ENCODE measurements at regions not wholly inside any gene's neighbourhood (a gene's known extent, or its start where the extent isn't known, plus 50 kb on each side); places are given as distances from the start of the nearest gene placed in this dataset.

GRCh38 chr5:136511046-136511445, 145.7 kb upstream of the TRPC7 start:
- Histone ChIP-seq H3K36me3 (no peaks in the 10 kb centered on the region), H3K4me1 (no peaks in the 10 kb centered on the region), H3K4me3 (no peak overlapping the region), H3K27me3 (no peaks in the 10 kb centered on the region), H3K9me3 (no peaks in the 10 kb centered on the region), H3K27ac (replicated peaks in 1 of 4) (no peak overlapping the region)
- TF ChIP-seq POLR2A (IDR thresholded peaks at IDR 0.05; ENCODE audit: low read depth) (no peak), EP300 (IDR thresholded peaks at IDR 0.05) (no peak), POLR2AphosphoS5 (IDR thresholded peaks at IDR 0.05) (no peak)
- TF ChIP-seq, protein P1, sequence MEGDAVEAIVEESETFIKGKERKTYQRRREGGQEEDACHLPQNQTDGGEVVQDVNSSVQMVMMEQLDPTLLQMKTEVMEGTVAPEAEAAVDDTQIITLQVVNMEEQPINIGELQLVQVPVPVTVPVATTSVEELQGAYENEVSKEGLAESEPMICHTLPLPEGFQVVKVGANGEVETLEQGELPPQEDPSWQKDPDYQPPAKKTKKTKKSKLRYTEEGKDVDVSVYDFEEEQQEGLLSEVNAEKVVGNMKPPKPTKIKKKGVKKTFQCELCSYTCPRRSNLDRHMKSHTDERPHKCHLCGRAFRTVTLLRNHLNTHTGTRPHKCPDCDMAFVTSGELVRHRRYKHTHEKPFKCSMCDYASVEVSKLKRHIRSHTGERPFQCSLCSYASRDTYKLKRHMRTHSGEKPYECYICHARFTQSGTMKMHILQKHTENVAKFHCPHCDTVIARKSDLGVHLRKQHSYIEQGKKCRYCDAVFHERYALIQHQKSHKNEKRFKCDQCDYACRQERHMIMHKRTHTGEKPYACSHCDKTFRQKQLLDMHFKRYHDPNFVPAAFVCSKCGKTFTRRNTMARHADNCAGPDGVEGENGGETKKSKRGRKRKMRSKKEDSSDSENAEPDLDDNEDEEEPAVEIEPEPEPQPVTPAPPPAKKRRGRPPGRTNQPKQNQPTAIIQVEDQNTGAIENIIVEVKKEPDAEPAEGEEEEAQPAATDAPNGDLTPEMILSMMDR (IDR thresholded peaks at IDR 0.05): no peak
- DNase-seq (ENCODE audit: extremely low spot score): no peak
- WGBS: 65% methylated on average over 3 of the region's 3 CpGs
- intact Hi-C loops (cut with DNase I): no loop called here

DNA sequence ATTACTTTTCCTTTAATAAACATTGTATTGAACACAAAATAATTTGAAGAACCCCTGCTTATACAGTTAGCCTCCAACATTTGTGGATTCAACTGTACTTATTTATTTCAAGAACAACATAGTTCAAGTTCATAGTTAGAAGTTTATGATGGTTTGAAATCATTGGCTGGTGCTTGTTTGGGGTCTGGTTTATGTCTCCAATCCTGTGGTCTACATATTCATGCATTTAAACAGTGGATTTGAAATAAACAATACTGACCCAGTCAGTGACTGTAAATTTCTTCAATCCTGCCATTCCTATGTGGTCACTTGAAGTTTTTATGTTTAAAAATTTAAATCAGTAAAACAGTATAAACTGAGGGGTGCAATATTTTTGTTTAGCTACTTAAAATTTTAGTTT, 145.1 kb upstream of the TRPC7 start:
- Histone ChIP-seq H3K9me3 (no peaks in the 10 kb centered on the region), H3K27me3 (no peaks in the 10 kb centered on the region), H3K4me3 (no peak overlapping the region), H3K27ac (replicated peaks in 1 of 4) (no peak overlapping the region), H3K4me1 (no peaks in the 10 kb centered on the region), H3K36me3 (no peaks in the 10 kb centered on the region)
- DNase-seq (ENCODE audit: extremely low spot score): no peak
- intact Hi-C loops (cut with DNase I): no loop called here
- TF ChIP-seq EP300 (IDR thresholded peaks at IDR 0.05) (no peak), POLR2A (IDR thresholded peaks at IDR 0.05; ENCODE audit: low read depth) (no peak), POLR2AphosphoS5 (IDR thresholded peaks at IDR 0.05) (no peak)
- TF ChIP-seq, protein P1 (IDR thresholded peaks at IDR 0.05): no peak

DNA sequence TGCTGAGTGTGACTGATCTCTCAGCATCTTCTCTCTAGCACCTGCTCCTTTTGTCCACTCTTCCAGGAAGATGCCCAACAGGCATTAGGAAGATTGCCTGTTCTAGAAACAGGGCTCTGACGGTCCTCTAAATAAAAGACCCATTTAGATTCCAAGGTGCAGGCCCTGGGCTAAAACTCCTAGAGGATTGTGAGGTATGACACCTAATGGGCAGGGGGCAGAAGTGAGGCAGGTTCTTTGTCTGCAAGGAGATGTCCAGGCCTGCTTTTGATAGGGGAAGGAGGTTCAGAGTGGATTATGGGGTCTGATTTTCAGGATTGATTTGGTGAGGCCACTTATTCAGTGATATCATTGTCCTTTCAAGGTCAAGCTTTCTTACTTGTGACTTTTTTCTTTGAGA, 140.8 kb upstream of the TRPC7 start:
- Histone ChIP-seq H3K4me1 (no peaks in the 10 kb centered on the region), H3K36me3 (no peaks in the 10 kb centered on the region), H3K9me3 (no peaks in the 10 kb centered on the region), H3K27ac (replicated peaks in 1 of 4) (no peak overlapping the region), H3K4me3 (no peak overlapping the region), H3K27me3 (no peaks in the 10 kb centered on the region)
- intact Hi-C loops (cut with DNase I): no loop called here
- no peak for DNase-seq (ENCODE audit: extremely low spot score)
- 43% methylated on average over 1 of the region's 1 CpG for WGBS
- TF ChIP-seq POLR2A (IDR thresholded peaks at IDR 0.05; ENCODE audit: low read depth) (no peak), EP300 (IDR thresholded peaks at IDR 0.05) (no peak), POLR2AphosphoS5 (IDR thresholded peaks at IDR 0.05) (no peak)
- TF ChIP-seq, protein P1 (IDR thresholded peaks at IDR 0.05): no peak

DNA sequence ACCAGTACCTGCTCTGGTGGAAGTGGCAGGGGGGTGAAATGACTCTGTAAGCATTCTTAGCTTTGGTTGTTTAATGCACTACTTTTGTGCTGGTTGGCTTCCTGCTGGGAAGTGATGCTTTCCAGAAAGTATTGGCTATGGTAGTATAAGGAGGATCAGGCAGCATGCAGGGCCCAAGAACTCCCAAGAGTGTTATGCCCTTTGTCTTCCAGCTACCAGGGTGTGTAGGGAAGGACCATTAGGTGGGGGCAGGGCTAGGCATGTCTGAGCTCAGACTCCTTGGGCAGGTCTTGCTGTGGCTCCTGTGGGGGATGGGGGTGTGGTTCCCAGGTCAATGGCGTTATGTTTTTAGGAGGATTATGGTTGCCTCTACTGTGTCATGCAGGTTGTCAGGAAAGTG, 135.8 kb upstream of the TRPC7 start:
- no CpG with 5 or more reads among the region's 1 CpG for WGBS
- H3K4me3 ChIP-seq: no peak overlapping the region
- DNase-seq (ENCODE audit: extremely low spot score): no peak
- TF ChIP-seq POLR2AphosphoS5 (IDR thresholded peaks at IDR 0.05) (no peak), POLR2A (IDR thresholded peaks at IDR 0.05; ENCODE audit: low read depth) (no peak), EP300 (IDR thresholded peaks at IDR 0.05) (no peak)
- TF ChIP-seq, protein P1 (IDR thresholded peaks at IDR 0.05): no peak
- H3K27me3 ChIP-seq: no peaks in the 10 kb centered on the region
- no peaks in the 10 kb centered on the region for H3K36me3 ChIP-seq
- intact Hi-C loops (cut with DNase I): no loop called here
- no peaks in the 10 kb centered on the region for H3K4me1 ChIP-seq
- H3K9me3 ChIP-seq: peaks cover 0 to 4% (median 0%) of the 10 kb centered on the region in 4 donors
- H3K27ac ChIP-seq (replicated peaks in 1 of 4): no peak overlapping the region

- no peak for DNase-seq (ENCODE audit: extremely low spot score)
- intact Hi-C loops (cut with DNase I): no loop called here
- Histone ChIP-seq H3K9me3 (peaks cover 0 to 4% (median 0%) of the 10 kb centered on the region in 4 donors), H3K27ac (replicated peaks in 1 of 4) (no peak overlapping the region), H3K27me3 (no peaks in the 10 kb centered on the region), H3K4me1 (no peaks in the 10 kb centered on the region), H3K36me3 (no peaks in the 10 kb centered on the region), H3K4me3 (no peak overlapping the region)
- no peak for TF ChIP-seq EP300 (IDR thresholded peaks at IDR 0.05)
- no peak for TF ChIP-seq POLR2AphosphoS5 (IDR thresholded peaks at IDR 0.05)
- TF ChIP-seq, protein P1 (IDR thresholded peaks at IDR 0.05): no peak
- no peak for TF ChIP-seq POLR2A (IDR thresholded peaks at IDR 0.05; ENCODE audit: low read depth)
Observed at GRCh38 chr5:136492587-136492986, 127.2 kb upstream of the TRPC7 start.
